ENCODE measurements at regions not wholly inside any gene's neighbourhood (a gene's known extent, or its start where the extent isn't known, plus 50 kb on each side); places are given as distances from the start of the nearest gene placed in this dataset.

- no peak overlapping the region for H3K4me3 ChIP-seq (ENCODE audit: low read depth, low read length)
- no peak for TF ChIP-seq CTCF (IDR thresholded peaks at IDR 0.05; ENCODE audit: control insufficient read depth, extremely low read depth, insufficient read depth)
- DNase-seq (ENCODE audit: low read depth) = no peak
Measured at GRCh38 chr9:88805217-88805943, 185.9 kb upstream of the S1PR3 start.

GRCh38 chr9:88807426-88807825 lies 183.8 kb upstream of the S1PR3 start:
- DNase-seq (ENCODE audit: low read depth) = no peak
- TF ChIP-seq CTCF (IDR thresholded peaks at IDR 0.05; ENCODE audit: control insufficient read depth, extremely low read depth, insufficient read depth) = no peak
- no peak overlapping the region for H3K4me3 ChIP-seq (ENCODE audit: low read depth, low read length)

- H3K4me3 ChIP-seq (ENCODE audit: low read depth, low read length) = no peak overlapping the region
- no peak for DNase-seq (ENCODE audit: low read depth)
- TF ChIP-seq CTCF (IDR thresholded peaks at IDR 0.05; ENCODE audit: control insufficient read depth, extremely low read depth, insufficient read depth) = no peak
Measured at GRCh38 chr9:88808019-88808656, 183.1 kb upstream of the S1PR3 start.

- TF ChIP-seq CTCF (IDR thresholded peaks at IDR 0.05; ENCODE audit: control insufficient read depth, extremely low read depth, insufficient read depth) = no peak
- H3K4me3 ChIP-seq (ENCODE audit: low read depth, low read length) = no peak overlapping the region
- no peak for DNase-seq (ENCODE audit: low read depth)
Measured at GRCh38 chr9:88808761-88809354, 182.4 kb upstream of the S1PR3 start.

GRCh38 chr9:88809355-88810161 lies 181.7 kb upstream of the S1PR3 start:
- DNase-seq (ENCODE audit: low read depth) = peak; percentile 19
- no peak for TF ChIP-seq CTCF (IDR thresholded peaks at IDR 0.05; ENCODE audit: control insufficient read depth, extremely low read depth, insufficient read depth)
- no peak overlapping the region for H3K4me3 ChIP-seq (ENCODE audit: low read depth, low read length)

- no peak overlapping the region for H3K4me3 ChIP-seq (ENCODE audit: low read depth, low read length)
- TF ChIP-seq CTCF (IDR thresholded peaks at IDR 0.05; ENCODE audit: control insufficient read depth, extremely low read depth, insufficient read depth) = no peak
- no peak for DNase-seq (ENCODE audit: low read depth)
Measured at GRCh38 chr9:88810826-88811225, 180.4 kb upstream of the S1PR3 start.
